ENCODE measurements at regions not wholly inside any gene's neighbourhood (a gene's known extent, or its start where the extent isn't known, plus 50 kb on each side); places are given as distances from the start of the nearest gene placed in this dataset.
A peak's percentile ranks its signal among the peaks of the same experiment; 100 is the strongest.

- peak; percentile 83 for DNase-seq
Measured at GRCh38 chr6:30396833-30397479, 52.0 kb downstream of the RPP21 start.

DNA sequence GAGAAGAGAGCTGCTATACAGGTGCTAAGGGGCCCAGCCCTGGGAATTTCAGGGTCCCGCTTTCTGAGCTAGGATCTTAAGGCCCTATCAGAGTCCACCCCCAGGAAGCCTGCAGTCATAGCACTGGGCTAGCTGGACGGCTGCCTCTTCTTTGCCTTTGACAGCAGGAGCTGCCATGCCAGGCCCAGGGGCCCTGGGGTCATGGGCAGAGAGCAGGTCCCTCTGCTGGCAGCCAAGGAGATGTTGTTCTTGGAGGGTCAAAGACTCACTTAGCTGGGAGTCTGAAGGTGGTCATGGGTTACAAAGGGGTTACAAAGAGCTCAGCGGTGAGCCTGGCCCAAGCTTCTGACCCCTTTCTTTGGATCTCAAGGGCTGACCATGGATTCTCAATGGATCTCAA lies 52.7 kb downstream of the RPP21 start:
- DNase-seq, result no peak

DNA sequence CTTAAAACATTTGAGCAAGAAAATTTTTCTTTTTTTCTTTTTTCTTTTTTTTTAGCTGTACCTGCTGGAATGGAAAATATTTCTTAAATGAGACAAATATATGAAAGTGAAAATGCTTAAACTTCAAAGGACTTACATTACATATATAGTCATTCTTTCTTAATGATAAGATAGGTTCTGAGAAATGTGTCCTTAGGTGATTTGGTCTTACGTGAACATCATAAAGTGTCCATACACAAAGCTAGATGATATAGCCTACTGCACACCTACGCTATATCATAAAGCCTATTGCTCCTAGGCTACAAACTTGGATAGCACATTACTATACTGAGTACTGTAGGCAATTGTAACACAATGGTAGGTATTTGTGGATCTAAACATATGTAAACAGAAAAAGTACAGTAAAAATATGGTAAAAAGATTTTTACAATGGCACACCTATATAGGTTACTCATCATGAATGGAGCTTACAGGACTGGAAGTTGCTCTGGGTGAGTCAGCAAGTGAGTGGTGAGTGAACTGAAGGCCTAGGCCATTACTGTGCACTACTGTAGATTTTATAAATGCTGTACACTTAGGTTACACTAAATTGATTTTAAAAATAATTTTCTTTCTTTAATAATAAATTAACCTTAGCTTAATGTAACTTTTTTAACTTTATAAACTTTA lies 54.6 kb downstream of the RPP21 start:
- DNase-seq, result no peak

DNA sequence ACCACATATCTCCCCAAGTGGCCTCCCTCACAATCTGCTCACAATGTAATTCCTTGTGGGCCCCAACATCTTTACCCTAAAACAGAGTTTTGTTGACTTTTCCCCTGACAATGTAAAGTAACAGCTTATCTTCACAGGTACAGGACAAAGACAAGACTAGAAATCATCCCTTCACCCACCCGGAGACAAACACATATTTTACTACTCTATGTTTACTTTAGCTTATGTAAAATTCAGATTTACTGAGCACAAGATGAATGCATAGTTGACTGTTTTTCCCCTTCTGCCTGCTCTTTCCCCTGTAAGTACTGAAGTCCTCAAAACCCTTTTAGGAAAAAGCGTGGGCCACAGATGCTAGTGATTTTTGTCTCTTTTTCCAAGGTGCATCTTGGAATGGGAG lies 61.0 kb downstream of the RPP21 start:
- DNase-seq, result no peak

DNA sequence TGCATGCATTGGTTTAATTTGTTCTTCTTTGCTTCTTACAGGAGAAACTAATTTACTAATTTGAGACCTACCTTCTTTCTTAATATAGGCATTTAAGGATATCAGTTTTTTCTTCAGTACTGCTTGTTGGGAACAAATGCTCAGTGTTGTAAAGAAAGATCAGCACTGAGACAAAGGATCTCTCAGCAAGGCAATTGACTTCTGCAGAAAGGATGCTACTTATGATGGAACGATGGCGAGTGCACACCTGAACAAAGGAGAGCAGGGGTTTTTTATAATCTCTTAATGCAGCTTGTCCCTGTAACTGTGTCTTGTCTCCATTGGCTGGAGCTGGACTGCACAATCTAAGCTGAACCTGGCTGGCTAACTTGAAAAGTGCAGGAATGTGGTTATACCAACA lies 64.2 kb downstream of the RPP21 start:
- DNase-seq, result no peak

DNA sequence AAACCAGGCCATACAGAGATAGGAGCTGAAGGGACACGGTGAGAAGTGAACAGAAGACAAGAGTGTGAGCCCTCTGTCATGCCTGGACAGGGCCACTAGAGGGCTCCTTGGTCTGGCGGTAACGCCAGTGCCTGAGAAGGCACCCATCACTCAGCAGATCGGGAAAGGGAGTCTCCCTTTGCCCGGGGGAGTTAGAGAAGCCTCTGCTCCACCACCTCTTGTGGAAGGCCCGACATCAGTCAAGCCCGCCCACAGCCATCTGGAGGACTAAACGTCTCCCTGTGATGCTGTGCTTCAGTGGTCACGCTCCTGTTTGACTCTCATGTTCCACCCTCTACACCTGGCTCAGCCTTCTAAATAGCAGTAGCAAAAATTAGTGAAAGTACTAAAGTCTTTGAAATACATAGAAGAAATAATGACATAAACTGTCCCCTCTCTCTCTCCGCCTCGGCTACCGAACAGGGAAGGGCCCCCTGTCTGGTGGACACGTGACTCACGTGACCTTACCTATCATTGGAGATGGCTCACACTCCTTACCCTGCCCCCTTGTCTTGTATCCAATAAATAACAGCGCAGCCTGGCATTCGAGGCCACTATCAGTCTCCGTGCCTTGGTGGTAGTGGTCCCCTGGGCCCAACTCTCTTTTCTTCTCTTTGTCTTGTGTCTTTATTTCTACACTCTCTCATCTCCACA lies 66.7 kb downstream of the RPP21 start:
- peak; percentile 45 for DNase-seq

- DNase-seq, result no peak
Measured at GRCh38 chr6:30418448-30418847, 70.9 kb upstream of the HLA-E start.

DNA sequence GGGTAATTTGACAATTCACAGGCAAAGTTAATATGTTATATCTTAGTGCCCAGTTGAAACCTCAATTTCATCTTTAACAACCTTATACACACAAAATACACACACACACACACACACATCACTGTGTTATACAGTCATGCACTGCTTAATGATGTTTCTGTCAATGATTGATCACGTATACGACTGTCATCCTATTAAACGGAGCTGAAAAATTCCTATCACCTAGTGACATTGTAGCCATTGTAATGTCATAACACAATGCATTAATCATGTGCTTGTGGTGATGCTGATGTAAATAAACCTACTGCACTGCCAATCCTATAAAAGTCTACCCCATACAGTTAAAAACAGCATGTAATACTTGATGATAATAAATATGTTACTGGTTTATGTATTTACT lies 64.8 kb upstream of the HLA-E start:
- DNase-seq, result no peak

All from effector CD8-positive, alpha-beta T cell (primary cell).